NCI-H1092 treated with DMSO at 0.1 percent for 48 hours (cell line): ENCODE measurements at regions not wholly inside any gene's neighbourhood (a gene's known extent, or its start where the extent isn't known, plus 50 kb on each side); places are given as distances from the start of the nearest gene placed in this dataset.

Experiments used
- DNase-seq: peaks from one replicate; lab custom pipeline; 2025; lab: John Stamatoyannopoulos, UW

DNA sequence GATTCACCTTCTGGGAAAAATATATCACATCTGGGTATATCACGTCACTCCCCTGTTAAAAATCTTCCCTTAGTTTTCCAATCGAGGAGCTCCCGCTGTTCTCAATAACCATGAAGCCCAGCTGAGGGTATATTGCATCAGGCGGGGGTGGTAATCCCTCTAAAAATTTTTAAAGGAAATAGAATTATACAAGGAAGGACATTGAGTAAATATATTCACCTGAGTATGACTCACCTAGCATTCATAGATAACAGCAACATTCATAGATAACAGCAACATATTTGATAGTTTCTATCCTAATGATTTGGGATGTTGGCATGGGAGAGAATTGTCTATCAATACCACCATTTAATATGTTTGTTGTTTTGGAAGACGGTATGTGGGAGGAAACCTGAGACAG, 473.6 kb downstream of the RMST start:
- no peak for DNase-seq

DNA sequence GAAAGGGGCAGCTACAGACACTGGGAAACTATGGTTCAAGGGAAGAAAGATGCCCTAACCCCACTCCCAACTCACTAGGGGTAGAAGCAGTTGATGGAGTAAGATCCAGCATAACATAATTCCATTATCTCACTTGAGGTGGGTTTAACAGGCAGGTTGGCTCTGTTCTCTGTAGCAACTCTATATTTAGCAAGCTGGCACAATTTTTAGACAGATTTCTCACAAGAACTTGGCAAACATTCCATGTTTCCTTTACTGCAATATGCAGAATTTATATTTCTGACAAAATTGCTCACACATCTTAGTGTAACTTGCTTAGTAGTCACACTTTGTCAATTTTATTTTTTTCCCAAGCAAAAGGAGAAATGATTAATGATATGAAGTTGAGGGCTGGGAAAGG, 475.4 kb downstream of the RMST start:
- no peak for DNase-seq

DNA sequence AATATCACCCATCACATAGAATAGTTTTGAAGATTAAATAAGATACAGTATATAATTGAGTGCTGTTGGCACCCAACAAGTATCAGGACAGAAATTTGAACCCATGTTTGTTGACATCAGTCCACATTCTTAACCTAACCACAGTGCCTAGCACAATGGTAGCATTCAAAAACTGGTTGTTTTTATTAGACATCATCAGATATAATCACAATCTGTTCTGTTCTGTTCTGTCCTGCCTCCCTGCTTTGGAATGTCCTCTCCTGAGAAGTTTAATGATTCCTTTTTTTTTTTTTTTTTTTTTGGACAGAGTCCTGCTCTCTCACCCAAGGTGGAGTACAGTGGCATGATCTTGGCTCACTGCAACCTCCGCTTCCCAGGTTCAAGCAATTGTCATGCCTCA, 476.6 kb downstream of the RMST start:
- DNase-seq, result no peak

DNA sequence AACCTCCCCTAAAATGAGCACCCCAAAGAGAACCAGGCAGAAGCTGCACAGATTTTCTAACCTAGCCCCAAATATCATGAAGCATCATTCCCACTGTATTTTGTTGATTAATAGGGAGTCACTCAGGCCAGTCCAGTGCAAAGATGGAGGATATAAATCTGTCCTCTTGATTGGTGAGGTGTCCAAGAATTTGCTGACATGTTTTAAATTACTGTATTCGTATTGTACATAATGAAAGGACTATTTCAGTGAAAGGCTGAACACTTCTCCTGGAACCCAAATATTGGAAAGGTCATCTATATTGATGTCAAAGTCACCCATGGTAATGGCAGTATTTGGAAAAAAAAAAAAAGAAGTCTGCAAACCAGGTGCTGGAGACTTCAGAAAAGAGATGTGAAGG, 477.5 kb downstream of the RMST start:
- no peak for DNase-seq

DNA sequence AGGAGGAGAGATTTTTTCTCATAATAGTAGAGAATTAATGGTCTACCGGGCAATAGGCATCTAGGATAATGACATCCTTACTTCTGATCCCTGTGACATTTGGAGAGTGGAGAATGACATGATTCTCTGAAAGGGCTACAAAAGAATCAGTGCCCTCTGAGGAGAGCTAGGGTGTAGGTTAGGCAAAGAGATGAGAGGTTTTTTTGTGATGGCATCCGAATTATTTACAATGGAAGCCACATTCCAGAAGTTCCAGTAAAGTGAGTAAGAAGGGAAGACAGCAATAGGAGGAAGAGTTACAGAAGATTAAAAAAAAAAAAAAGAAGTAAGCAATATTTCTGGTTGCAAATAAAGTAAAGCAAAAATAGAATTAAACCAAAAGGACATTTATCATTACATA, 478.0 kb downstream of the RMST start:
- no peak for DNase-seq

DNA sequence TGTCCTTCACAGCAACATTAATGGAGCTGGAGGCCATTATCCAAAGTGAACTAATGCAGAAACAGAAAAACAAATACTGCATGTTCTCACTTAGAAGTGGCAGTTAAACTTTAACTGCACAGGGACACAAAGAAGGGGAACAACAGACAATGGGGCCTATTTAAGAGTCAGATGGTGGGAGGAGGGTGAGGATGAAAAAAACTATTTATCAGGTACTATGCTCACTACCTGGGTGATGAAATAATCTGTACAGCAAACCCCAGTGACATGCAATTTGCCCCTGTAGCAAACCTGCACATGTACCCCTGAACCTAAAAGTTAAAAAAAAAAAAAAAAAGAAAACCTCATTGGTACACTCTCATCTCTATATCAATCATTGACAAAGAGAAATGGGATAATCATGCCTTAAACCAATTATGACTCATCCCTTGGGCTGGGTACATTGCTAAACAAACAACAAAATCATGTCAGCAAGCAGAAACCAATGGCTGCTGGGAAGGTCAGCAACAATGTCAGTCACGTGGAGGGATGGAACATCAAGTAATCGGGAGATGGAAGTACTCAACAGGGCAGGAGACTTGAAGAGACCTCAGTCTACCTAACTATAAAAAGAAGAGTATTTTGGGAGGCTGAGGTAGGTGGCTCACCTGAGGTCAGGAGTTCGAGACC, 479.2 kb downstream of the RMST start:
- no peak for DNase-seq

DNA sequence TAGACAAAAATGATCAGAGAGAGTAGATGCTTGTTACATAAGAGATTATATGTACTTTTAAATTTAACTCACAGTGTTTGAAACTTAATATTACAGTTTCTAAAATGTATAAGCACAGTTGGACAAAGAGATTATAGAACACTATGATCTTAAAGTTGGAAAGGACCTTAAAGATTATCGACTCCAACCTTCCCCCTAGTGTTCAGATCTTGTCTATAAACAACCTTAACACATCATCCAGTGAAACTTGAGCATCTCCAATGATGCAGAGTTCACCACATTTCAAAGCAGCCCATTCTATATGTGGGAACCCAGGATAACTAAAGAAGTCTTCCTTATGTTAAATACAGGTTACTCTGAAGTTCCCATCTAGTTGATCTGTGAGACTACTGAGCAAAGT, 480.8 kb downstream of the RMST start:
- no peak for DNase-seq

DNA sequence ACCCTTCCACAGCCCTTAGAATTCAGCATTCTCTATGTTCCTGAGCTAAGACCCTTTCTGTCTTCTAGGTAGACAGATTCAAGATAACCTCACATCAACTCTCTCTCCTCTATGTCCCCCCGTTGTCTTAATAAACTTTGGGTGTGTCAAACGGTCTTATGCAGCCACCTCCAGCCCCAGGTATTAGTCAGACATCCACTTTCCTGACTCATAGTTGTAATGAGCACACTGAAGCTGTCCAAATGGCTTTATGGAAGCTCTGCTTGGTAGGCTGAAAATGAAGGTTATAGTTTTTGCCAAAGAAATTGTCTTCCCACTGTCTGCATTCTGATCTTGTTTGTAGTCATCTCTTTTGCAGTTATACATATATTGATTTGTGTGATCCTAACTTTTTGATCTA, 482.0 kb downstream of the RMST start:
- DNase-seq, result no peak

DNA sequence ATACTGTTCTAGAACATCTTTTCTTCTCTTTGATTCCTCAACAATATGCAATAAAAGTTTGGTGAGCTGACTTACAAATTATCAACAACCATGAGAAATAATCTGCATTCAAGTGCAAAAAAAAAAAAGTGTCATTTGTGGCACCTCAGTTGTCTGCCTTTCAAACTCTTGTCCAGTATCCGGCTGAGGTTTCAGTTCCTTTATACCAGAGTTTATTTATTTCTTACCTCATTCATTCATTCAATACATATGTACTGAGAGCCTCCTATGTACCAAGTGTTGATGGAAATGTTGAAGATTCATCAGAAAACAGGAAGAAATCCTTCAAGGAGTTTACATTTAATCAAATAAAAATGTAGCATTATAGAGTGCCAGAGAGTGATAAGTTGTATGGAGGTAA, 484.1 kb downstream of the RMST start:
- DNase-seq, result no peak

DNA sequence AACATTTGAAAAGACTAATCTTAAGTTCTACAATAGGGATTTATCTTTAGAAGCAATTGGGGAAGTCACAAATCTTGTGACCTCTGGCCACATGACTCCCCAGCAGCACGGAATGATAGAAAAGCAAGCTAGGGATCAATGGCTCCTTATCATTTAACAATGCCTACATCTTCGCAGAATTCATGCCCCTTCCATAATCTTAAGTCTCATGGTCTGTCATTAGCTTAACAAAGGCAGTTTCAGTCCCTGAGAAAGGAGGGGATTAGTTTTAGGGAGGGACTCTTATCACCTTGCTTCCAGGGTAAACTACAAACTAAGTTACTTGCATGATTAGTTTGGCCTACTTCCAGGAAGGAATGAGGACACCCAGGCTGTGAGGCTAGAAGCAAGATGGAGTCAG, 486.0 kb downstream of the RMST start:
- no peak for DNase-seq

DNA sequence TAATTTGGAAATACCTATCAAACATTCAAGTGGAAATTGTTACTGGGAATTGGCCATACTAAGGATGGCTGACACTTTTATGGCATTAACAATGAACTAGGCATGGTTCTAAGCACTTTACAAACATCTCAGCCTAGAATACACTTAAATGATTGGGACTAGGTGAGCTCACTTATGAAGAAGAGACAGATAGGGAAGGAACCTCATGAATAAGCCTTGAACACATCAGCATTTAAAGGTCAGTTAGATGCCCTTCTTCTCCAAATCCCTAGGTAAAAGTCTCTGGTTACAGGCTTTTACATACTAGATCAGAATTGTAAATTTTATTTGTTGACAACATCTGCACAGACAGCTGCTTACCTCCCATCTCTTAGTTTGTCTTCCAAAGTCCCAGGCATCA, 488.6 kb downstream of the RMST start:
- no peak for DNase-seq

DNA sequence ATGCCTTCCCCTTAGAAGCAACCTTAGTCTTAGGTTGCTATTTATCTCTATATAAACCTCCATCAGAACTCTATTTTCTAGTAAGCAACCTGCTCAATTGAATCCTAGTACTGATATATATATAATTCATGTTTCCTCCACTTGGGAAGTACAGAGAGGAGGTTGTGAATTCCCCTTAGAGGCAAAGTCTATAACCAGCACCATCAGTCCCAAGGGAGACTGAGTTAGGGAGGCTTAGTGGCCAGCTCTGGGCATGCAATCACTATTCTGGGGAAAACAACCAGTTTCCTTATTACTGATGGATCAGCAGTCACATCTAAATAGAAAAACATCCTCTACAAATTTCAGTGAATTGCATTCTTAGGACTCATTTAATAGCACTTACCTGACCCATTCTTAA, 489.1 kb downstream of the RMST start:
- no peak for DNase-seq

DNA sequence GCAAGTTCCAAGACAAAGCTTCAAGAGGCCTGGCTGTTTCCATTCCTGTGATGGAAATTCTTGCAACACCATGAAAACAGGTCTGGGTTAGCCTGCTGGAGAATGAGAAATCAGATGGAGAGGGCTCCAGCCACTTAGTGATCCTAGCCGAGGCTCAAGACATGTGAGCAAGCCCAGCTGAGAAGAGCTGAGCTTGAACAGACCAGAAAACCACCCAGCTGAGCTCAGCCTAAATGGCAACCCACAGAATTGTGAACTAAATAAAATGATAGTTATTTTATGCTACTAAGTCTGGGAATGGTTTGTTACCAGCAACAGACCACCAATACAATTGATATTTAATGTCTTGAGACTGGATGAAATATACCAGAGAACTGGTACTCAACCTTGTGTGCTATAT, 494.5 kb downstream of the RMST start:
- DNase-seq, result no peak

DNA sequence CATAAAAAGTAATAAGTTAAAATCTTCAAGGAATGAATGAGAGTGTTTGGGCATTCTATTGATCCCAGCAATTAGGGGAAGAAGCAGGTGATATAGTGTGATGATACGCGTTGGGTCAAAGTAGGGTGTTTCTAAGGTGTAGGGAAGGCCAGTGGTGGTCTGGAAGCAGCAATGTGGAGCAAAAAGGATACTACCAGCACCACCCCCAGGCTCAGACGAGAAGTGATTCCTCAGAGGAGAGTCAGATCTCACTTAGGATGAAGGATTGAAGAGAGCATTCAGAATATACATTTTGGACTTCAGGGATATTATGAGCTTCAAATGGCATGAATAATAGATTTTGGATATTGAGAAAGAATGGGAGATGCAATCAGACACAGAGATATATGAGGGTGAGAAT, 497.6 kb downstream of the RMST start:
- DNase-seq, result no peak

DNA sequence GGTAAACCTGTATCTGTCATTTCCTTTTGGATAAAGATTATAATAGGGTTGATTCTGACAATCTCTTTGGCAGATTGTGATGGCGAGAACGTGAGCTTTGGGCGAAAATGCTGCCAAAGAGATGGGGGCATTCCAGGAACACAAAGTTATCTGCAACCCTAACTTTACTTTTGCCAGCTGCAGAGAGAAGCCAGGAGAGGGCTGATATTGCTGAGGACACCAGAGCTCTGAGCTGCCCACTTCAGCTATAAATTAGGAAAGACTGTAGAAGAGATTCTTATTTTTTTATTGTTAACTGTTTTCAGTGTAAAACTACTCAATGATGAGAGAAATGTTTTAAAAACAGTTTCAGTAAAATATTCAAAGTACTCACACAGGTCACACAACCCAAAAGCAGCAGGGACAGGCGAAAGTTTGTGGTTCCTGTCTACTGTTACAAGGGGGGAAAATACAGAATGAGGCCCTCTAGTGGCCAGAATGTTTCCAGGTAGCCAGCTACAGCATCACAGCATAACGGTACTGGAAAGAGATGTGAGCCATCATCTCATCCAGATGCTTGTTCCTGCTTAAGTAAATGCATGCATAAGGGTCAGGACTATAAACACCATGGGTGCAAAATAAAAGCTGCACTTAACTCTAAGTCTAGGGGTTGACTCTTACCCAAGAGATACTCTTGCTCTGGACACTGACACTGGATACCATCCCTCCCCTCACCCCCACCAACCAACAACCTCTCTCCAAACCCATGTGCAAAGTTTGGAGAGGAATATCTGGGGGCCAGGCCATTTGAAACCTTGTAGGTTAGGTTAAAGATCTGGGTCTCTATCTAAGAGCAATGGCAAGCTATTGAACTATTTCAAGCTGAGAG, 498.4 kb downstream of the RMST start:
- peak; percentile 34 for DNase-seq

DNA sequence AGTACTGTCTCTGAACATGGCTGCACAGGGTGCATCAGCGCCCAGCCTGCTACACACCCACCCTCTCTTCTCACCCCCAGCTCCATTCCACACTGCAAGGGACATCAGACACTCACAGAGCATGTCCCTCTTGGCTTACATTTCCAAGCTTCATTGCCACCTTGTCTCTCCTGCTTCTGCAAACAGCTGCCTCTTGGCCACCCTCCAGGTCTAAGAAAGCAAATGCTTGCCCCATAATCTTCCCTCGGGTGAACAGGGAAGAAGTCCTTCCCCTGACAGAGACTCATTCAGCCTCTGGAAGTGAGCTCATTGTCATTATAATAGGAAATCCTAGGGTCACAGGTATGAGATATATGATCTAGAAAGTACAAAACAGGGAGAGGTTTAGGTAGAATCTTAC, 505.2 kb downstream of the RMST start:
- DNase-seq, result peak; percentile 63

DNA sequence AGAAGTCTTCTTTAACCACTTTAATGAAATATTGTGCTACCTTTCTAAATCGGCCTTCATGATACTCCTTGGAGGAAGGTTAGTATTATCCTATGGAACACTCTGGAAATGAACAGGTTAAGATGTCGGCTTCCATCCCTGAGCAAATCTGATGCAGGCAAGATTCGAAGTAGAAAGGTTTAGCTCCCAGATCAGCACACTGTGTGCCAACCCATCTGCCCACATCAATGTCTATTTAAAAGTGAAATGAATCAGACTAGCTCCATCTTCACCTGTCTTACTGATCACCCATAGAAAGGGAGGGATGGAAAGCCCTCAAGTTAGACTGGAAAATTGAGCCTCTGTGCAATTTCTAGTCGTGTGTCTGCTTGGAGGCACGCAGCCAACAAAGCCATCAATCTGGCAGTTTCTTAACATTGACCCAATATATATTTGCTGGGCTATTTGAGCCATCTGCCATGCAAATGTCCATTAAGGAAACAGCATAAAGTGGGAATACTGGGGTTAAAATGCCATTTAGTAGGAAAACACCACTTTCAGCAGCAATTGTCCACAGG, 506.1 kb downstream of the RMST start:
- DNase-seq, result peak; percentile 81

DNA sequence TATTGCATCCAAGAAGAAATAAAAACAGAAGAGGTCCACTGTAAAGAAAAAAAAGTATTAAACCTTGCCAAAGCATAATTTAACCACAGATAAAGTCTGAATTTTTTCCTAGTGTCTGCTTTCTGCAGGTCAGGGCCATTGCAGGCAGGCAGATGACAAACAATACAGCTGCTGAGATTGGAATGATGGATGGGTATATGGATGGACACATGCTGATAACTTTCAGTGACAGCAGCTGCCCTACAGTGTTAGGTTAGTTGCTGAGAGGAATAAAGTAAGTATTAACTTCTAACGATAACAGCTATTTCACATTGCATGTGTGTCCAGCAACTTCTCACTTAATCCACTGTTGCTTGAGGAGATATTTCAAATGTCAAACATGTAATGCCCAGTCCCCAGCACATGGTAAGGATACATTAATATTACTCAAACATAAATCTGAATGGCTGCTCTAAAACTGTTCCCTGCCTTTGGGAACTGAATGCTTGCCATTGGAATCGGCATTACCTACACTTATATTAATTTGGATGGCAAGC, 515.3 kb downstream of the RMST start:
- no peak for DNase-seq

DNA sequence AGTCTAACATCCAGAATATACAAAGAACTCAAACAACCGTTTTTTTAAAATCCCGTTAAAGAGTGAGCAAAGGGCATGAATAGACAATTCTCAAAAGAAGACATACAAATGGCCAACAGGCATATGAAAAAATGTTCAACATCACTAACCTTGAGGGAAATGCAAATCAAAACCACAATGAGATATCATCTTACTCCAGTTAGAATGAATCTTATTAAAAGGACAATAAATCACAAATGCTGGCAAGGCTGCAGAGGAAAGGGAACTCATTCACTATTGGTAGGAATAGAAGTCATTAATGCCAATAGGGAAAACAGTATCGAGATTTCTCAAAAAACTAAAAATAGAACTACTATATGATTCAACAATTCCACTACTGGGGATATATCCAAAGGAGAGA, 520.1 kb downstream of the RMST start:
- no peak for DNase-seq

DNA sequence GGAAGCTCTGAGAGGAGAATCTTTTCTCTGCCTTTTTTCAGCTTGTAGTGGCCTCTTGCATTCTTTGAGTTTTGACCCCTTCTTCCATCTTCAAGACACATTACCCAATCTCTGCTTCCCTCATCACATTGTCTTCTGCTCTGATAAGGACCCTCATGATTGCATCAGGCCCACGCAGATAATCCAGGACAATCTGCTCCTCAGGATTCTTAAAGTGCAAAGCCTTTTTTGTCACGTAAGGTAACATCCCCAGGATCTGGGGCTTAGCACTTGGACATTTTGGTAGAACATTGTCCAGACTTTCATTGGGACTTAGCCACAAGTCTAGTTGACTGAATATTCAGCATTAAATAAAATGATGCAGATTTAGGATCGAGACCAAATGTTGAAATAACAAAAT, 521.2 kb downstream of the RMST start:
- DNase-seq, result no peak

DNA sequence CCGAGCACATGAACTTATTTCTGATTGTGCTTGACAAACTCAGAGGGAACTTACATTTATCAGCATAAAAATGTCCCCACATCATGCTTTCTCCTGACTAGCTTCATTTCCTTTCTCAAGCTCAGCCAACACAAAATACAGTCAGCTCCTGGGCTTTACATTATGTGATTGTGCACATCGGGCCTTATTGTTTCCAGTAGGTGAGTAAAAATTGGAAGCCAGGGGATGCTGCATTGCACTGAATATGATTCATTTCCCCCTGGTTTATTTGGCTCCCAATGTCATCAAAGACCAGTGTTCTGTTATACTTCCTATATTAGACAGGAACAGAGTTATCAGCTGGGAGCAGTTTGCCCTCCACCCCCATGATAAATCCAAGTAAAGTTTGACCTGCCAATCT, 521.8 kb downstream of the RMST start:
- no peak for DNase-seq

DNA sequence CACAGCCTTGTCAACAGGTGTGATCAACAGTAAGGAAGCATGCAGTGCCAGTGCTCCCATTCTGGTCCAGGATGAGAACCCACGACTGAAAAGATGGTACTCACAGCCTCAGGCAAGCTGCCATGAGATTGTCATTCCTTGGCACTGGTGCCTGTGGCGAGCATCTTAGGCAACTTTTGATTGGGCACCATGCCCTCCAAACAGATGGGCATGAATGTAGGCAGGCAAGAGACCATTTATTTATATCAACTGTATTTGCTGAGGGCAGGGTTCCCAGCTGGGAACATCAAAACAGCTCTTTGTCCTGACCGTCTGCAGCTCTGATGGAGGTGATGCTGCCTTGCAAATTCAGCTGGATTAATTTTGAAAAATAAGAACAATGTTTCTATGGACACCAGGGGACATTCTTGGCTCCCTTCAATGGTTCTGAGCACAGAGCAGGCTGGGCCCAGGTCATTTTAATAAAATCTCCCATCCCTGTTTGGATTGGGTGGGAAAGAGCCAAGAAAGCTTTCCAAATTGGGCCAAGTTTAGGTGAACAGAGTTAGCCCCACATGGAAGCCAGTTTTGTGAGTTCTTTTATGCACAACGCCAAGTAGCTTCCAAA, 522.5 kb downstream of the RMST start:
- peak; percentile 29 for DNase-seq

DNA sequence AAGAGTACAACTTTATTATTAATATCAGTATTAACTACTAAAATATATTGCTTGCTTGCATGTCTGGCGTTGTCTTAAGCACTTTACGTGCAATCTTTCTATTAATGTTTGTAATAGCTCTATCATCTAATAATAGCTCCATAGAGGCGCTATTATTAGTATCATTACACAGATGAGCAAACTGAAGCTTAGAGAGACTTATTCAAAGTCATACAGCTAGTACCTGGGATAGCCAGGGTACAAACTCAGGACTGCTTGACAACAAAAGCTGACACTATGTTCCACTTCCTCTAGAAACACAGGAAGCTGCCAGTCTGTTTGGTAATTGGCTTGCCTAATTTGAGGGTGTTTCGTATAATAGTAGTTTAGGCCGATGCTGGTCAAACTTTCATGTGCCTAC, 523.2 kb downstream of the RMST start:
- DNase-seq, result no peak
